Sciatic nerve (tissue), 2 donors: ENCODE measurements at regions not wholly inside any gene's neighbourhood (a gene's known extent, or its start where the extent isn't known, plus 50 kb on each side); places are given as distances from the start of the nearest gene placed in this dataset.
A peak's percentile ranks its signal among the peaks of the same experiment; 100 is the strongest.

Experiments used
- ATAC-seq: fragments of 200-7000 bp; cut with Tn5 transposase; one replicate; pipeline ENCODE4 v1.9.1; 2020; ENCODE audit warnings: mild to moderate bottlenecking, moderate library complexity
- DNase-seq: peaks from one replicate; pipeline ENCODE4 v3.0.0-alpha.2; 2020; ENCODE audit warnings: low spot score
- intact Hi-C: fragments of 100-400 bp; cut with DNase I; formaldehyde crosslinking; loops from one replicate; pipeline ENCODE4 v1.14.2; 2022
- donor health status: DM: no; HTN: no; CAD: no.
- donor health status: DM: no; HTN: no; CAD: no.

DNA sequence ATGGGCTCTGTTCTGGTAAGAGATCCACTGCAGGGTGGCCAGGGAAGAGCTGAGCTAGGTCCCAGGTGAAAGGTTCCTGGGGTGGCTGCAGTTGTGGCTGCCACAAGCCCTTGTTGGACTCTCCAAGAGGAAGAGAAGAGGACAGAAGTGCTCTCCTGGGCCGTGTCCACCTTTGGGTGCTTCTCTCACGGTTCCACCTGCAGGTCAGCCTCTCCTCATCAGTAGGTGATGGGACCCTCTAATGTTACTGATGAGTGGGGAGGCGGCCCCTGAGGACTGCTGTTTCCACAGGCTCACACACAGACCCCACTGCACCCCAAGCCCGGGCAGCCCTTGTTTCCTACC is 804.9 kb downstream of the BRD1 start:
- no peak for ATAC-seq
- intact Hi-C loops = no loop called here

DNA sequence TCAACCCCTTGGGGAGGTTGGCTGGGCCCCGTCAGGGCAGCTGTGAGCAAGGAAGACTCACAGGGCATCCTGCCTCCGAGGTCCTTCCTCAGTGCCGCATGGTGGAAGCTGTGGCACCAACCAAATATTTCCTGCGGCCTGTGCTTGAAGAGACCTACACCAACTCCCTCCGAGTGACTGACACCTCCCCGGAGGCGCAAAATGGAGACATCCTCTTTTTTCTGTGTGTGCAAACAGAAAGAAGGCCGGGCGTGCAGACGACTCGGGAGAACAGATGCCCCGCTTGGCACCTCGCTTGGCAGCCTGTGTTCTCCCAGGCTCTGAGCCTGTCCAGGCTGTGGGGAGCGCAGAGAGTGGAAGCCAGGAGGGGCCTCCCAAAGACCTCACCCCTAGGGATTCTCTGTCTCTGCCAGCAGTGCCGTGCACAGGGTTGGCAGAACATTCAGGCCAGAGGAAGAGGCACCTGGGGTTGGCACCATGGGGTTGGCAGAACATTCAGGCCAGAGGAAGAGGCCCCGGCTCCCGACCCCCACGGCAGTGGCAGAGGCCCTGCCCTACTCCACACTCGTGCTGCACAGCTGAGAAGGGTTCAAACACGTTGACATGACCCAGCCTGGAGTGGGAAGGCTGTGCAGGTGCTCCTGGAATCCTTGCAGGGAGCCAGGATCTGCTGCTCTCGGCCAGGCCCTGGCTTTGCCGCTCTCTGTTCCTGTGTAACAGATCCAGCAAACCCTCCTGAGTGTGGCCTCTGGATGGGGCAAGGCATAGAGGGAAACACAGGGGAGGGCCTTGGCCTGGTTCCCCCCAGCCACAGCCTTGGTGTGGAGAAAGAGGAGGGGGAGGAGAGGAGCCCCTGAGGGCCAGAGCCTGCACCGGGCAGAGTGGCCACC is 805.5 kb downstream of the BRD1 start:
- DNase-seq = peak; percentile 45
- ATAC-seq = no peak
- intact Hi-C loops = no loop called here

More for the DNA sequence above, 804.9 kb downstream of the BRD1 start:
- no peak for DNase-seq

DNA sequence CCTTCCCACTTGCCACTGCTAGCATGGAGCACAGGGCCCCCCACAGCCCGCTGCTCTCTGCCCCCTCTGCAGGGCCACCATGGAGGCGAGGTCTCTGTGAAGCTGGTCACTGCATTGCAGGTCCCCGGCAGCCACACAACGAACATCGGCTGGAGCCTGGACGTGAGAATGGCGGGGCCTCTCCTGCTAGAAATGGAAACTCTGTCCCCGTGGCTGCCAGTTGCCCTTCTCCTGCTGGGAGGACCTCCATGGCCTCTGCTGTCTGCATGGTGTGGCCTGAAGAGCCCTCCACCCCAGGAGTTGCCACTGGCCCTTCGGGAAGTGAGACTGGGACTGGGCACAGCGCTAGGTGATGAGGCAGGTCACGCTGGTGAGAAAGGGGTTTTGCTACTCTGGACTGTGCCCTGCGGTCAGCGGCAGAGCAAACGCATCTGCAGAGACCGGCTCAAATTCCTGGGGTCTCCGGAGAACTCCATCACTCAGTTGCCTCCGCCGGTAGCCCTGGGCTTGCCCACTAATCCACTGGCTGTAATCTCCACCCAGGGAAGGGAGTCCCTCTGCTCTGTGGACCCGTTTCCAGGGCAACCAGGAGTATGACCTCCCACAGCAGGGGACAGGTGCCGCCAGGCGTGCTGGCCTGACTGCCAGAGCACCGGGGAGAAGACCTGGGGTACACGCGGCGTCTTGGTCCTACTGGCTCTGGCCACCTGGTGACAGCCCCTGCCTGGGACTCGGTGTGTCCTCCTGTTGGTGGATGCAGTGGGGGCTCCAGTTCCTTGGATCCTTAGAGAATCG is 806.3 kb downstream of the BRD1 start:
- ATAC-seq (no peak), DNase-seq (peak; percentile 47)
- intact Hi-C loops = no loop called here

DNA sequence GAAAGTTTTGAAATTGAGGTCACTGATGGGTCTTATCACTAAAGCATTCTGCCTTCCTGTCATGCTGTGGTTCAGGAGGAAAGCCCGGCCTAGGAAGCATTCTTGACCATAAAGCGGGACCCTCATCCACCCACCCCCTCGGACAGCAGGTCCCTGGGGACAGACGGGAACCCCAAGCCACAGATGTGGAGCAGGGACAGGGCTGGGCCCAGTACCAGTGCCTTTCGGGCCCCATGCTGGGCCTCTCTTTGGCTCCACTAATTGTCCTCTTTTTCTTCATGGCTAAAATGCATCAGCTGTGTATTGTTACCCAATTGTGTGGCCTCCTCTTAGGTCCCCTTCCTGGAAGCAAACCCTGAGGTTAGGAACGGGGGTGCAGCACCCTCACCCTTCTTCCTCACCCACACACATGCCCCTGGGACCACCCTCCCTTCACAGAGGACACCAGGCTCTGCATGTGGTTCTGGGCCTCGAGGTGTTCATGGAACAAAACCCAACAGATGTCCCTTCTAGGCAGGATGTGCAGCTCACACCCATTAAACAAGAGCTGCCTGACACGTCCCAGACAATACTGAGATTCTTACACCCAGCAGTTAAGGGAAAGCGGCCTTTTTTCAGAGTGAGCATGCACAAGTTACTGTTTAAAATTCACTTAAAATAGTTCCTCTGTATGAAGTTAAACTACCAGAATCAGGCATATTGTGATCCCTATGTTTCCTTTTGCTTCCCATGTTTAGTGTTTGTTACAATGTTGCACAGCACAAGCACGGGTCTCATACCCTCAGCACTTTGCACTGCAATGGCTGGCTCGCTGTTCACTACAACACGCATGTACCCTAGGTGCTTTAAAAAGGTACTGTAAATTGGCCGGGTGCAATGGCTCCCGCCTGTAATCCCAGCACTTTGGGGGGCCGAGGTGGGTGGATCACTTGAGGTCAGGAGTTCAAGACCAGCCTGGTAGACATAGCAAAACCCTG is 807.6 kb downstream of the BRD1 start:
- ATAC-seq = no peak
- peak; percentile 42 for DNase-seq
- intact Hi-C loops = no loop called here

DNA sequence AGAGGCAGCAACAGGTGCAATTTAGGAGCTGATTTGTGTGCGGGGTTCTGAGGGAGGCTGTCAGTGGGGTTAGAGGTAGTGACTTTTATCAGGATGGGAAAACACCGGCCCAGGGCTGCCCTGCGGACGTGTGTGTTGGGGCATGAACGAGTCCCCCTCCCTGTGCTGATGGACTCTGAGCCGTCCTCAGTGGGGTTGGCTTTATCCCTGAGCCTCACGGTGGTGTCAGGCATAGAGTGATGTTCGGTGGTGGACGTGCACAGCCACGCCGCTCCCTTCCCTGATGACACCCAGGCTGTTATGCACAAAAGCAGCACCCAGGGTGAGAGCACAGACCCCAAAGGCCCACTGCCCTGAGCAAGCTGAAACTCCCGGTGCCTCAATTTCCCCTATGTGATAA is 809.1 kb downstream of the BRD1 start:
- intact Hi-C loops = no loop called here
- DNase-seq (peak; percentile 37), ATAC-seq (no peak)

DNA sequence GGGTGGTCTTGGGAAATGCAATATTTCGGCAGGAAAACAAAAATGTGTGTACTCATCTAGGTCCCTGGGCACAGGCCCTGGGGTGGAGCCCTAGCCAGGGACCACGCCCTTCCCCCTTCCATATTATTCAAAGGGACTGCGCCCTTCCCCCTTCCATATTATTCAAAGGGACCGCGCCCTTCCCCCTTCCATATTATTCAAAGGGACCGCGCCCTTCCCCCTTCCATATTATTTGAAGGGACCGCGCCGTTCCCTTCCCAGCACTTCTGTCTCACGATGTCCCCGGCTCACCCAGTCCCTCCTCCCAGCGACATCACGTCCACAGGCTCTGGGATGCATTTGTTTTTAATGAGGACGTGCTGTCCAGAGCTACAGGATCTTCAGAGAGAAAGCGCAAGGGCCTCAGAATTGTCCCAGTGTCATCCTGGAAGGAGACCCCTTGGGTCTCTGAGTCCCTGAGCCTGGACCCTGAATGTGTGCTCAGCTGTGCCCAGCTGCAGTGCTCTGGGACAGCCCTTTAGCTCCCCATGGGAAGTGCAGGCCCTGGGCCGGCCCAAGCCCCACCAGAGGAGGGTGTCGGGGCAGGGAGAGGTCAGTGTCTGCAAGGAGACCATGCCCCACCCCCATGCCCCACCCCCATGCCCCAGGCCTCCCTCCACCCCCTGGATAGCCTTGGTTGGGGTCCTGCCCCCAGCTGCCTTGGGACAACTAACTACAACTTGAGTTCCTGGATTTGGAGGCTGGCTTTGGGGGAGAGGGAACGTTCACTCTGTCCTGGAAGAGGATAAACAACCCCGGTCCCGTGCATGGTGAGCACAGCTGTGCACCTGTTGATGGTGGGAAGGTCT is 810.0 kb downstream of the BRD1 start:
- intact Hi-C loops = no loop called here
- DNase-seq (peak; percentile 40), ATAC-seq (no peak)

DNA sequence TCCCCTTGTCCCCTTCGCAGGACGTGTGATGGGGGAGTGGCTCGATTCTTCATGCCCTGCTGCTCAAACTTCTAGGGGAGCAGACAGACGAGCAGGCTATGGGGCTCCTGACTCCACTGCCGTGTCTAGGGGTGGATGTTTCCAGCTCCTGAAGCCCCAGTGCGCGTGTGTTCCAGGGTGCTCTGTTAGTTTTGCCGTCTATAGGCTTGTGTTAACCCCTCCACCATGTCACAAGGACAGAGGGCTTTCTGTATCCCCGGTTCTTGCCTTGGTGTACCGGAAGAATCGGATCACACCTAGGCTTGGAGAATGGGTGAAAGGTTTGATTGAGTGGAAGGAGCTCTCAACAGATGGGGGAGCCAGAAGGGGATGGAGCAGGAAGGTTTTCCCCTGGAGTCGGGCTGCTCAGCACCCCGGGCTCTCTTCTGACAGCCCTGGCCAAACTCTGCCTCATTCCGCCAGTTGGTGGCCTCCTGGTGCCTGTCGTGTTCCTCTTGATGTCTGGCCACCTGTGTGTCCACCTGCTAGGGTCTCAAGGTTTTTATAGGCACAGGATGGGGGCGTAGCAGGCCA is 810.7 kb downstream of the BRD1 start:
- no peak for DNase-seq
- no peak for ATAC-seq
- intact Hi-C loops = no loop called here

DNA sequence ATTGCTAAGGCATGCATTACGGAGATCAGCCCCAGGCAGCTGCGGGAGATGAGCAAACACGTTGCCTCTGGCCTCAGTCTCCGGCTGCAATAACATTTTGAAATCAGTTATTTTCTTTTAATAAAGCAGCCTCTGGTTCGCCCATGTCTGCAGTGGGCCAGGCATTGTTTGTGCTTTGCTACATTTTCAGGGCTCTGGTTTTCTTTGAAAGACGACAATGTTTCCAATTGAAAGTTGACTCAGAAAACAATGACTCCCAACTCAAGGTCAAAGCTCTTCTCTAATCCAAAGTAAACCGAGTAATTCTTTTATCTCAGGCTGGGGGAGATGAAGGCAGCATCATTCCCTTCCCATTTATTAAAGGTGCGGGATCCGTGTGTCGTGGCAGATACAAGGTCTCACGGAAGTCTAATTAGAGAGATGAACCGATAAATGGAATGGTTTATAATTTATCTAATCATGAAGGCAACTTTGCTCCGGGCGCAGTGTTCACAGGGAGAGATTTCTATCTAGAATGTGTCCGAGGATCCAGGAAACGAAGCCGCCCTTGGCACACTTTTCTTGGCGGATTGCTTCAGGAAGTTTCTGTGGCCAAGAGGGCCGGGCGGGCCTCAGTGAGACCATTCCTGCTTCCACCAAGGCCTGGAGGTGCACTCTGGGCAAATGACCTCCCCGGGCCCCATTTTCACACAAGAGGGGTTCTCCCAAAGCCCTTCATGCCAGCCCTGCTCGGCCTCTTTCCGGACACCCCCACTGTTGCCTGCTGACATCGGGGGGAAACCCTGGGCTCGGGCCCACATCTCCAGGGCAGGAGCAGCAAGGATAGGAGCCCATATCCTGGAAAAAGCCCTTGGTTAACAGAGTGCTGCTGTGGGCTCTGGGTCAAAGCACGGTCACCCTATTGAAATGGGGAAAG is 811.4 kb downstream of the BRD1 start:
- peak; percentile 59 for DNase-seq
- intact Hi-C loops = no loop called here
- peak; percentile 45 for ATAC-seq

DNA sequence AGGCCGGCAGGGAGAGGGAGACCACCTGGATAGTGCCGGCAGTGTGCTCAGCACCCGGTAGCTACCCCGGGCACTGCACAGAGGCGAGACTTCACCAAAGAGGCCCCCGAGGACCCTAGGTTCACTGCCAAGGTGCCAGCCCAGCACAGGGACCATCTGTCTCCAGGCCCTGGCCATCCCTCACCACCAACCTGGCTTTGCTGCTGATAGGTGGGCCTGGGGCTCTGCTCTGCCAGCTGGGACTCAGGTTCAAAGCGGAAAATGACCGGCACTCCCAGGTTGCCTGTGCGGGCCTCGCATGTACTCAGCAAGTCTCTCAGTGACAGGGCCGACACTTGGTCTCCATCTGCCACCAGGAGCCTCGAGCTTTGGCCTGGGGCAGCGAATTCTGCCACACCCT is 812.2 kb downstream of the BRD1 start:
- intact Hi-C loops = no loop called here
- ATAC-seq = no peak
- peak; percentile 30 for DNase-seq

DNA sequence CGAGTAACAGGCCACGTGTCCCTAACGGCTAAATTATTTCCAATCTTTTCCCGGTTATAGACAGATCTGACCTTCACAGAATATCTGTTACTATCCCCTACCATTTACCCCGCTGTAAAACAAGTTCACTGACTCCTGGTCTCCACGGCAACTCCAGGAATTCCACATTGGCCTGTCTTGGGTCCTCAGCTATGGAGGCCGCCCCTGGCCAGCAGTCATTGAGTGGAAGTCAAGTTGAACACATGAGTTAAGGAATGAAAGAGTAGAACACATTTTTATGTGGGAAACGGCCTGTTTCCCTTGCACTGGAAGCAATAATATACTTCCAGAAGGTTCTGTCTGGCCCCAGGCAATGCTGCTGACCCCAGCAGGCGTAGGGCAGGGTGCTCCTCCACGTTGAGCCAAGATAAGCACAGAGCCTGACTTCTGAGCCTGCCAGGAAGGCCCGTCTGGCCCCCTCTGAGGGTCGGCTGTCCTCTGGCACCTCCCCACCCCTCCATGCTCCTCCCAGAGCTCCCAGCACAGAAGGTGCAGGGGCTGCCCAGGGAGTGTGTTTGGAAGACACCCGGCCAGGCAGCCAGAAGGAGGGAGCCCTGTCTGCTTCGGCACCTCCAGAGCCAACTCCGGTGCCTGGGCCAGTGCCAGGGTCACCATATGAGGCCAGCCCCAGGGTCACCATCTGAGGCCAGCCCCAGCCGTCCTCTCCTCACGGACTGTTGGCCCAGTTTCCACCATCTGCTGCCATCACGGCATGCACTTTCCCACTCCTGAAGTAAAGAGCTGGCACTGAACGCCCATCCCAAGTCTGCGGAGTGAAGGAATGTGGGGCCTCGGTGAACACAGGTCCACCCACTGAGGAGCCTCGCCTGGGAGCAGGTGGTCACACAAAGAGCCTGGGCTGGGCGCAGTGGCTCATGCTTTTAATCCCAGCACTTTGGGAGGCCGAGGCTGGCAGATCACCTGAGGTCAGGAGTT is 813.2 kb downstream of the BRD1 start:
- DNase-seq (peak; percentile 47), ATAC-seq (no peak)
- intact Hi-C loops = no loop called here

DNA sequence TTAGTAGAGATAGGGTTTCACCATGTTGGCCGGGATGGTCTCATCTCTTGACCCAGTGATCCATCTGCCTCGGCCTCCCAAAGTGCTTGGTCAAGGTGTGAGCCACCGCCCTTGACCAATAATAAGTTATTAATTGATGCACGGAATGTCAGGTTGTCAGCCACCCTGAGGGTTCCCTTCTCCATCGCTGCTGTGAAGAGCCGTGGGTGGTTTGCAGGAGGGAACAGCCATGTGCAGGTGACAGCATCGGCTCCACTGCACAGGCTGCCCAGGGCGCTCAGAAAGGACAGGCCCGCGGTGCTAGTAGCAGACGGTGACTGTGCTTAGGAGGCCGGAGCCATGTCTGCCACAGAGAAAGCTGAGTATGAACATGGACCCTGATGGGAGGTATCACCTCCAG is 814.0 kb downstream of the BRD1 start:
- DNase-seq (peak; percentile 37), ATAC-seq (no peak)
- intact Hi-C loops = no loop called here

DNA sequence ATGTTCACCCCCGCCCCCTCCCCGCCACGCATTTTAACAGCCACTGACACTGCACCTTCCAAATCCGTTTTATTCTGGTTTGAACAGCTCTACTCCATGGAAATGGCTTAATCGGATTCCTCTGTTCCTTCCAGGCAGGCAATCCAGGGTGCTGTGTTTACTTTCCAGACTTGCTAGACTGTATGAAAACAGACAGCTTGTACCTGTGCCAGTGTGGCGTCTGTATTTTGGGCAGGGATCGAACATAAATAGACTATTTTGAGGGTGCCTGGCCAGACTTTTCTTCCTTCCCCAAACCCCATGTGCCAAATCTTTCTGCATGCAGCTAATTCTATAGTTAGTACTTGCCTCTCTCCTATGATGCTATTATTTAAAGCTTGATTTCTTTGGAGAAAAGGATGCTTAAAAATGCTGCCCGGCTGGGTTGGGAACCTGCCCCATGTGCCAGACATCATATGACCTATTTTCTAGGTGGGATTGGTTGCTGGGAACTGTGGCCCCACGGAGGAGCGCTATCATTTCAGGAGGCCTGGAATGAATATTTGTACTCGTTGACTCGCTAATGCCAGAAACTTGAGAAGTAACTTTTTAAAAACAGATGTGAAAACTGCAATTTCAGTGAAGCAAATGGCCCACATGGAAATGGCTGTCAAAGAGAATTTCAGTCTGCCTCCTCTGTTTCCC is 814.8 kb downstream of the BRD1 start:
- intact Hi-C loops = no loop called here
- DNase-seq (peak; percentile 28), ATAC-seq (no peak)

DNA sequence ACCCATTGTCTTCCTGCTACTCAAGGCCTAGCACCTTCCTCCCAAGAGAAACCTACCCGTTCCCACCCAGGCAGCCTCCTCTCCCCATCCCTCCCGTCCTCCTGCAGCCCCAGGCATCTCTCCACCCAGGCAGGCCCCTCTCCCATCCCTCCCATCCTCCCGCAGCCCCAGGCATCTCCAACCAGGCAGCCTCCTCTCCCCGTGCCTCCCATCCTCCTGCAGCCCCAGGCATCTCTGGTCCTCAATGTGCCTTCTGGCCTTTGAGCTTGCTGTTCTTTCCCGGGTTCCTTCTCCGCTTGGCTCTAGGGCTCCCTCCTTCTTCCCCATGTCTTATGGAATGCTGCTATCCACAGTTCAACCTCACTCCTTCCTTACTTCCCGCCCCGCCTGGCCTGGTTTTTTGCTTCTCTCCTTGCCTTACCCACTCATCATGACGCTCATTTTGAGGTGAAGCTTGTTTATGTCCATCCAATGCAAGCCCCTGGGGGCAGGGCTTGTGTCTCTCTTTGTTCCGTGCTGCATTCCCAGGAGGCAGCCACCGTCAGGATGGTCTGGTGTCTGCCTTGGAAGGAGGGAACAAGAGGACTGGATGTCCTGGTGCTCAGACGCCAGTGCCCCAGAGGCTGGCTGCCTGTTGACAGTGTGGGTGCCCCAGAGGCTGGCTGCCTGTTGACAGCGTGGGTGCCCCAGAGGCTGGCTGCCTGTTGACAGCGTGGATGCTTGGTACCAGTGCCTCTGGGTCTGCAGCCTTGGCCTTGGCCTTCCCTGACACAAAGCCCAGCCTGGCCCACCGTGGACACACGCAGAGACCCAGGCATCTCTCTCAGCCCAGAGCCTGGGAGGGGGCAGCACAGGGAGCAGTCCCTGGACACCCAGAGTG is 815.7 kb downstream of the BRD1 start:
- ATAC-seq (no peak), DNase-seq (peak; percentile 51)
- intact Hi-C loops = no loop called here

DNA sequence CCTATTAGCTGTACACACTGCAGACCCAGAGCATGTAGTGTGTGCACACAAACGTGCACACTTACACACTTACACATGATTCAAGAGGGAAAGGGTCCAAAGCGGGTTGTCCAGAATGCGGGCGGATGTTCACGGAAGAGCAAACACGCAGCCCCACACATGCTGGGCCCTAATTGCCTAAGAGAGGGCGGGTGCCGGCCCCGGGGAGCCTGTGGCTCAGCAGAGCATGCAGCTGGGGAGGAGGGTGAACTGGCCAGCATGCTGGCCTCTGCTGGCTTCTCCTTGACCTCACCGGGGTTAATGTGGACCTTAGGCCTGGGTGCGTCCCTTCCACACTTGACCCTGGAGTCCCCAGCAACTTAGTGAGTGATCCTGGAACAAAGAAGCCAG is 816.3 kb downstream of the BRD1 start:
- intact Hi-C loops = no loop called here
- peak; percentile 23 for DNase-seq
- no peak for ATAC-seq

DNA sequence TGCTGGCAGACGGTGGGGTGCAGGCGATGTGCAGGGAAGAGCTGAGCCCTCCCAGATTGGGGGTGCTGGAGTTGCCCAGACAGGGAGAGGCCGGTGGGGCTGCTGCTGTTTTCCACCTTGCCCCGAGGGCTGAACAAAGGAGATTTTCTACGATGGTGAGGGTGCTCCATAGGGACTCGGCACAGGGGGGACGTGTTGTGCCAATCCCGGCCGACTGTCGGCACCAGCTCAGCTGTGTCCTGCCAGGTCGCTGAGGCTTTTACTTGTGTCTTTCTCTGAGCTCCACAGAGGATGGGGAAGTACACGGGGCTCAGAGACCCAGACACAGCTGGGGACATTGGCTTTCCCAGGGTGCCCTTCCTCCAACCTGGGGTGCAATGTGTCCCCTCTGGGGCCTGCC is 816.8 kb downstream of the BRD1 start:
- intact Hi-C loops = no loop called here
- no peak for ATAC-seq
- DNase-seq = no peak
